ENCODE measurements at regions not wholly inside any gene's neighbourhood (a gene's known extent, or its start where the extent isn't known, plus 50 kb on each side); places are given as distances from the start of the nearest gene placed in this dataset.

GRCh38 chr2:143934626-143935481 lies 585.1 kb downstream of the ZEB2 start:
- peak overlapping the region in 1 of 2 donors; percentile 15 for H3K4me3 ChIP-seq
- DNase-seq (ENCODE audit: low spot score): no peak
- no peak for TF ChIP-seq CTCF (IDR thresholded peaks at IDR 0.05)
- no peaks in the 10 kb centered on the region for H3K36me3 ChIP-seq
- peak overlapping the region; percentile 32 to 83 for H3K27ac ChIP-seq
- H3K27me3 ChIP-seq: no peaks in the 10 kb centered on the region
- peaks cover 0 to 6% of the 10 kb centered on the region in 2 donors for H3K4me1 ChIP-seq
- H3K9me3 ChIP-seq: no peaks in the 10 kb centered on the region

GRCh38 chr2:143933946-143934569 lies 585.9 kb downstream of the ZEB2 start:
- Histone ChIP-seq H3K4me3 (no peak overlapping the region), H3K9me3 (no peaks in the 10 kb centered on the region), H3K4me1 (peaks cover 0 to 6% of the 10 kb centered on the region in 2 donors), H3K27me3 (no peaks in the 10 kb centered on the region), H3K27ac (no peak overlapping the region), H3K36me3 (no peaks in the 10 kb centered on the region)
- no peak for DNase-seq (ENCODE audit: low spot score)
- no peak for TF ChIP-seq CTCF (IDR thresholded peaks at IDR 0.05)

- Histone ChIP-seq H3K27me3 (no peaks in the 10 kb centered on the region), H3K4me3 (no peak overlapping the region), H3K27ac (no peak overlapping the region), H3K9me3 (no peaks in the 10 kb centered on the region), H3K4me1 (no peaks in the 10 kb centered on the region), H3K36me3 (no peaks in the 10 kb centered on the region)
- no peak for TF ChIP-seq CTCF (IDR thresholded peaks at IDR 0.05)
- DNase-seq (ENCODE audit: low spot score): no peak
Measured at GRCh38 chr2:143930891-143931290, 589.0 kb downstream of the ZEB2 start.

- H3K36me3 ChIP-seq: no peaks in the 10 kb centered on the region
- DNase-seq (ENCODE audit: low spot score): no peak
- H3K9me3 ChIP-seq: no peaks in the 10 kb centered on the region
- no peaks in the 10 kb centered on the region for H3K27me3 ChIP-seq
- H3K4me1 ChIP-seq: no peaks in the 10 kb centered on the region
- no peak overlapping the region for H3K27ac ChIP-seq
- no peak for TF ChIP-seq CTCF (IDR thresholded peaks at IDR 0.05)
- no peak overlapping the region for H3K4me3 ChIP-seq
Measured at GRCh38 chr2:143928613-143929012, 591.3 kb downstream of the ZEB2 start.

- Histone ChIP-seq H3K9me3 (no peaks in the 10 kb centered on the region), H3K27ac (no peak overlapping the region), H3K4me1 (no peaks in the 10 kb centered on the region), H3K36me3 (no peaks in the 10 kb centered on the region), H3K27me3 (no peaks in the 10 kb centered on the region), H3K4me3 (no peak overlapping the region)
- no peak for DNase-seq (ENCODE audit: low spot score)
- no peak for TF ChIP-seq CTCF (IDR thresholded peaks at IDR 0.05)
Measured at GRCh38 chr2:143928184-143928583, 591.7 kb downstream of the ZEB2 start.
